ENCODE measurements at regions not wholly inside any gene's neighbourhood (a gene's known extent, or its start where the extent isn't known, plus 50 kb on each side); places are given as distances from the start of the nearest gene placed in this dataset.

DNA sequence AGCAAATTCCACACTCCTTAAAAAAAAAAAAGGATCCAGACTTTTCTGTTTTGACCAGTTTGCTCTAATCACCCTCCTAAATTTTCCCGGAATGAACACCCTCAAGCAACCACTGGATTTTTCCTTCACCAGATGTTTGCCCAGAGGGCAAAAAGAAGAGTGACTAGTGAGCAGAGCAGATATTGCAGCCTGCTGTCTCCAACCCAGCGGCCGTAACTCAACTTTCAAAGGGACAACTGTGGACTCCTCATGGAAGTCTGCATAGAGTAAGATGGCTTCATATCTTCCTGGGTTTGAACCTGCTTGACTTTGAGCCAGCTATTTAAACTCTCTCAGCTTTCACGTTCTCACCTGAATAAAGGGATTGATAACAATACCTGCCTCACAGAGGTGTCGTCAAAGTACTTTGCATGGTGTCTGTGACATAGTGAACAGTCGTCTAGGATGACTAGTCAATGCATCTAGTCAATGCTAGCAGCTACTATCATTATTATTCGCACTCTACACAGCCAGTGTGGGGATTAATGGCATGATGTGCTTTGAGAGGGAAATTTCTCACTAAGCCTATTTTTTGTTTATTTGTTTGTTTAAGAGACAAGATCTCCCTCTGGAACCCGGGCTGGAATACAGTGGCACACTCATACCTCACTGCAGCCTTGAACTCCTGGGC lies 92.2 kb upstream of the HIVEP1 start (continued):
- TF ChIP-seq, protein P1, sequence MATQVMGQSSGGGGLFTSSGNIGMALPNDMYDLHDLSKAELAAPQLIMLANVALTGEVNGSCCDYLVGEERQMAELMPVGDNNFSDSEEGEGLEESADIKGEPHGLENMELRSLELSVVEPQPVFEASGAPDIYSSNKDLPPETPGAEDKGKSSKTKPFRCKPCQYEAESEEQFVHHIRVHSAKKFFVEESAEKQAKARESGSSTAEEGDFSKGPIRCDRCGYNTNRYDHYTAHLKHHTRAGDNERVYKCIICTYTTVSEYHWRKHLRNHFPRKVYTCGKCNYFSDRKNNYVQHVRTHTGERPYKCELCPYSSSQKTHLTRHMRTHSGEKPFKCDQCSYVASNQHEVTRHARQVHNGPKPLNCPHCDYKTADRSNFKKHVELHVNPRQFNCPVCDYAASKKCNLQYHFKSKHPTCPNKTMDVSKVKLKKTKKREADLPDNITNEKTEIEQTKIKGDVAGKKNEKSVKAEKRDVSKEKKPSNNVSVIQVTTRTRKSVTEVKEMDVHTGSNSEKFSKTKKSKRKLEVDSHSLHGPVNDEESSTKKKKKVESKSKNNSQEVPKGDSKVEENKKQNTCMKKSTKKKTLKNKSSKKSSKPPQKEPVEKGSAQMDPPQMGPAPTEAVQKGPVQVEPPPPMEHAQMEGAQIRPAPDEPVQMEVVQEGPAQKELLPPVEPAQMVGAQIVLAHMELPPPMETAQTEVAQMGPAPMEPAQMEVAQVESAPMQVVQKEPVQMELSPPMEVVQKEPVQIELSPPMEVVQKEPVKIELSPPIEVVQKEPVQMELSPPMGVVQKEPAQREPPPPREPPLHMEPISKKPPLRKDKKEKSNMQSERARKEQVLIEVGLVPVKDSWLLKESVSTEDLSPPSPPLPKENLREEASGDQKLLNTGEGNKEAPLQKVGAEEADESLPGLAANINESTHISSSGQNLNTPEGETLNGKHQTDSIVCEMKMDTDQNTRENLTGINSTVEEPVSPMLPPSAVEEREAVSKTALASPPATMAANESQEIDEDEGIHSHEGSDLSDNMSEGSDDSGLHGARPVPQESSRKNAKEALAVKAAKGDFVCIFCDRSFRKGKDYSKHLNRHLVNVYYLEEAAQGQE (IDR thresholded peaks at IDR 0.05; ENCODE audit: borderline replicate concordance), result no peak
- TF ChIP-seq, protein P1 (CRISPR knock-in tag; IDR thresholded peaks at IDR 0.05; ENCODE audit: low read depth), result no peak
- no peak for TF ChIP-seq KAT2B (IDR thresholded peaks at IDR 0.05; ENCODE audit: low read depth, low read length)
- TF ChIP-seq, protein P2, sequence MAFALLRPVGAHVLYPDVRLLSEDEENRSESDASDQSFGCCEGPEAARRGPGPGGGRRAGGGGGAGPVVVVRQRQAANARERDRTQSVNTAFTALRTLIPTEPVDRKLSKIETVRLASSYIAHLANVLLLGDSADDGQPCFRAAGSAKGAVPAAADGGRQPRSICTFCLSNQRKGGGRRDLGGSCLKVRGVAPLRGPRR (CRISPR knock-in tag; IDR thresholded peaks at IDR 0.05), result no peak
- 0 out of 2 replicates have a peak, but pooled peaks have one; percentile 1 for TF ChIP-seq EP400 (IDR thresholded peaks at IDR 0.05)
- TF ChIP-seq PTRF (tag; IDR thresholded peaks at IDR 0.05), result peak; percentile 51; the same call in 1 of the 2 replicates
- no peak for TF ChIP-seq ZC3H8 (IDR thresholded peaks at IDR 0.05)
- no peak for TF ChIP-seq SETDB1 (IDR thresholded peaks at IDR 0.05; ENCODE audit: low read length)
- peak; percentile 21 for TF ChIP-seq MEIS2 (IDR thresholded peaks at IDR 0.05; ENCODE audit: partially characterized antibody)
- TF ChIP-seq TAF7 (tag; IDR thresholded peaks at IDR 0.05), result no peak
- no peak for TF ChIP-seq PCBP1 (IDR thresholded peaks at IDR 0.05; ENCODE audit: low read depth, low read length, poor library complexity, severe bottlenecking)
- TF ChIP-seq ZNF584 (CRISPR knock-in tag; IDR thresholded peaks at IDR 0.05; ENCODE audit: low read depth), result no peak
- no peak for TF ChIP-seq CBFB (CRISPR knock-in tag; IDR thresholded peaks at IDR 0.05)
- no peak for TF ChIP-seq ZEB2 (IDR thresholded peaks at IDR 0.05)
- TF ChIP-seq L3MBTL2 (IDR thresholded peaks at IDR 0.05), result peak; percentile 30; the same call in 1 of the 2 replicates
- TF ChIP-seq, protein P3, sequence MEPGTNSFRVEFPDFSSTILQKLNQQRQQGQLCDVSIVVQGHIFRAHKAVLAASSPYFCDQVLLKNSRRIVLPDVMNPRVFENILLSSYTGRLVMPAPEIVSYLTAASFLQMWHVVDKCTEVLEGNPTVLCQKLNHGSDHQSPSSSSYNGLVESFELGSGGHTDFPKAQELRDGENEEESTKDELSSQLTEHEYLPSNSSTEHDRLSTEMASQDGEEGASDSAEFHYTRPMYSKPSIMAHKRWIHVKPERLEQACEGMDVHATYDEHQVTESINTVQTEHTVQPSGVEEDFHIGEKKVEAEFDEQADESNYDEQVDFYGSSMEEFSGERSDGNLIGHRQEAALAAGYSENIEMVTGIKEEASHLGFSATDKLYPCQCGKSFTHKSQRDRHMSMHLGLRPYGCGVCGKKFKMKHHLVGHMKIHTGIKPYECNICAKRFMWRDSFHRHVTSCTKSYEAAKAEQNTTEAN (CRISPR knock-in tag; IDR thresholded peaks at IDR 0.05), result no peak
- no peak for TF ChIP-seq GABPB2 (CRISPR knock-in tag; conservative IDR thresholded peaks at IDR 0.05)
- peak in 1 of 2 experiments; percentile 39; a peak in 1 of 4 replicates for TF ChIP-seq TEAD1 (CRISPR knock-in tag; IDR thresholded peaks at IDR 0.05)
- no peak for TF ChIP-seq HCFC1 (IDR thresholded peaks at IDR 0.05; ENCODE audit: low read depth, low read length)

Data from K562 (cell line).